Frontal cortex (tissue), 3 donors: ENCODE measurements at regions not wholly inside any gene's neighbourhood (a gene's known extent, or its start where the extent isn't known, plus 50 kb on each side); places are given as distances from the start of the nearest gene placed in this dataset.
"Not testable (repeated sequence)": the region's sequence is repeated elsewhere in the genome, so short reads cannot be mapped to it uniquely, and the experiment has no call there.

Experiments used
- DNase-seq, 2 donors: peaks; one replicate each; pipeline ENCODE4 v3.0.0; 2012; ENCODE audit warnings: low spot score in 2 of 2
- FAIRE-seq: peaks from 2 replicates; lab custom pipeline; 2012; peaks lifted over from hg19 to GRCh38; lab: Jason Lieb, UNC
- donor health status: control.
- donor health status: control.
- donor health status: control.

GRCh38 chr7:159335181-159335926 lies 190.7 kb upstream of the VIPR2 start:
- FAIRE-seq, DNase-seq: not testable (repeated sequence)

- FAIRE-seq, DNase-seq: not testable (repeated sequence)
Measured at GRCh38 chr7:159332854-159333479, 188.3 kb upstream of the VIPR2 start.

- FAIRE-seq = no peak
Measured at GRCh38 chr7:159331462-159331861, 186.8 kb upstream of the VIPR2 start.

GRCh38 chr7:159329818-159330378 lies 185.2 kb upstream of the VIPR2 start:
- DNase-seq (no peak), FAIRE-seq (no peak)

More at GRCh38 chr7:159331462-159331861, 186.8 kb upstream of the VIPR2 start:
- no peak for DNase-seq

GRCh38 chr7:159328096-159328495 lies 183.4 kb upstream of the VIPR2 start:
- FAIRE-seq = no peak
- no peak for DNase-seq

GRCh38 chr7:159323359-159323758 lies 178.7 kb upstream of the VIPR2 start:
- DNase-seq = no peak
- FAIRE-seq = no peak

GRCh38 chr7:159321278-159321677 lies 176.6 kb upstream of the VIPR2 start:
- FAIRE-seq (no peak), DNase-seq (no peak)

GRCh38 chr7:159318682-159319351 lies 174.2 kb upstream of the VIPR2 start:
- FAIRE-seq (no peak), DNase-seq (no peak)

GRCh38 chr7:159317294-159317693 lies 172.6 kb upstream of the VIPR2 start:
- FAIRE-seq (no peak), DNase-seq (no peak)

GRCh38 chr7:159311172-159311494 lies 166.5 kb upstream of the VIPR2 start:
- FAIRE-seq (no peak), DNase-seq (no peak)

GRCh38 chr7:159310457-159311171 lies 165.9 kb upstream of the VIPR2 start:
- no peak for FAIRE-seq
- no peak for DNase-seq

- not testable (repeated sequence) for FAIRE-seq, DNase-seq
Measured at GRCh38 chr7:159309214-159309613, 164.5 kb upstream of the VIPR2 start.

- DNase-seq (no peak), FAIRE-seq (no peak)
Measured at GRCh38 chr7:159306012-159306411, 161.3 kb upstream of the VIPR2 start.

- not testable (repeated sequence) for FAIRE-seq, DNase-seq
Measured at GRCh38 chr7:159305185-159305584, 160.5 kb upstream of the VIPR2 start.

GRCh38 chr7:159303510-159303909 lies 158.8 kb upstream of the VIPR2 start:
- FAIRE-seq, DNase-seq: not testable (repeated sequence)

GRCh38 chr7:159296093-159296681 lies 151.5 kb upstream of the VIPR2 start:
- DNase-seq (no peak), FAIRE-seq (no peak)

- DNase-seq, FAIRE-seq: not testable (repeated sequence)
Measured at GRCh38 chr7:159286487-159286886, 141.8 kb upstream of the VIPR2 start.

GRCh38 chr7:159281573-159281972 lies 136.9 kb upstream of the VIPR2 start:
- no peak for FAIRE-seq
- no peak for DNase-seq

GRCh38 chr7:159280008-159280407 lies 135.3 kb upstream of the VIPR2 start:
- FAIRE-seq (no peak), DNase-seq (no peak)

GRCh38 chr7:159272739-159273138 lies 128.1 kb upstream of the VIPR2 start:
- FAIRE-seq (no peak), DNase-seq (no peak)
